Trophoblast cell (in vitro differentiated cells and primary cell): ENCODE measurements at regions not wholly inside any gene's neighbourhood (a gene's known extent, or its start where the extent isn't known, plus 50 kb on each side); places are given as distances from the start of the nearest gene placed in this dataset.

ENCODE experiments used
- DNase-seq, 2 donors: peaks; one replicate each; pipeline ENCODE4 v3.0.0-alpha.2; 2016
- H2AFZ ChIP-seq: 2 replicates; pipeline ENCODE4 v1.6.1; 2013; ENCODE audit warnings: low read length, moderate library complexity, mild to moderate bottlenecking; ENCODE audit not compliant: insufficient read depth, poor library complexity
- H2AK5ac ChIP-seq: 2 replicates; pipeline ENCODE4 v1.6.1; 2013; ENCODE audit warnings: mild to moderate bottlenecking, low read length
- H2BK120ac ChIP-seq: 2 replicates; pipeline ENCODE4 v1.6.1; 2013; ENCODE audit warnings: low read length, mild to moderate bottlenecking, moderate library complexity; ENCODE audit not compliant: insufficient read depth, poor library complexity
- H2BK12ac ChIP-seq: 2 replicates; pipeline ENCODE4 v1.6.1; 2013; ENCODE audit warnings: mild to moderate bottlenecking, low read length, moderate library complexity
- H2BK5ac ChIP-seq: 2 replicates; pipeline ENCODE4 v1.6.1; 2013; ENCODE audit warnings: low read length, low read depth, moderate library complexity, mild to moderate bottlenecking; ENCODE audit not compliant: poor library complexity
- H3K14ac ChIP-seq: 2 replicates; pipeline ENCODE4 v1.6.1; 2013; ENCODE audit warnings: mild to moderate bottlenecking, low read length
- H3K18ac ChIP-seq: 2 replicates; pipeline ENCODE4 v1.6.1; 2013; ENCODE audit warnings: mild to moderate bottlenecking, low read length
- H3K23ac ChIP-seq: 2 replicates; pipeline ENCODE4 v1.6.1; 2013; ENCODE audit warnings: low read length
- H3K27ac ChIP-seq: 2 replicates; pipeline ENCODE4 v1.5.1; 2013; ENCODE audit warnings: low read depth, mild to moderate bottlenecking, inconsistent platforms, low read length, moderate library complexity
- H3K27me3 ChIP-seq: 2 replicates; pipeline ENCODE4 v1.6.1; 2013; ENCODE audit warnings: inconsistent platforms, mild to moderate bottlenecking, low read length, moderate library complexity; ENCODE audit not compliant: insufficient read depth
- H3K36me3 ChIP-seq, 2 experiments: 1 replicate in 1 of 2; 2 replicates in 1 of 2; pipeline ENCODE4 v1.6.1; 2013; ENCODE audit warnings: low read length in 2 of 2, mild to moderate bottlenecking in 2 of 2, moderate library complexity in 1 of 2; ENCODE audit not compliant: insufficient read depth in 2 of 2, control insufficient read depth in 1 of 2
- H3K4ac ChIP-seq: 2 replicates; pipeline ENCODE4 v1.6.1; 2013; ENCODE audit warnings: low read depth, mild to moderate bottlenecking, low read length, moderate library complexity
- H3K4me1 ChIP-seq, 2 experiments: 1 replicate in 1 of 2; 2 replicates in 1 of 2; pipeline ENCODE4 v1.6.1; 2013; ENCODE audit warnings: low read length in 2 of 2, mild to moderate bottlenecking in 2 of 2, moderate library complexity in 1 of 2; ENCODE audit not compliant: insufficient read depth in 2 of 2, control insufficient read depth in 1 of 2
- H3K4me2 ChIP-seq: 2 replicates; pipeline ENCODE4 v1.6.1; 2013; ENCODE audit warnings: inconsistent platforms, mild to moderate bottlenecking, low read length, moderate library complexity
- H3K4me3 ChIP-seq: 2 replicates; pipeline ENCODE4 v1.5.1; 2013; ENCODE audit warnings: mild to moderate bottlenecking, low read depth, low read length, inconsistent platforms
- H3K79me1 ChIP-seq: one replicate; pipeline ENCODE4 v1.6.1; 2013; ENCODE audit warnings: low read length
- H3K79me2 ChIP-seq: 2 replicates; pipeline ENCODE4 v1.6.1; 2013; ENCODE audit warnings: low read length, mild to moderate bottlenecking; ENCODE audit not compliant: control insufficient read depth, insufficient read depth, poor library complexity
- H3K9ac ChIP-seq: 2 replicates; pipeline ENCODE4 v1.6.1; 2013; ENCODE audit warnings: mild to moderate bottlenecking, low read length
- H3K9me3 ChIP-seq: 2 replicates; pipeline ENCODE4 v1.6.1; 2013; ENCODE audit warnings: low read depth, mild to moderate bottlenecking, control low read depth, inconsistent platforms, low read length; ENCODE audit not compliant: insufficient read depth
- H4K12ac ChIP-seq: 2 replicates; pipeline ENCODE4 v1.6.1; 2013; ENCODE audit warnings: low read depth, mild to moderate bottlenecking, low read length, moderate library complexity
- H4K8ac ChIP-seq: 2 replicates; pipeline ENCODE4 v1.6.1; 2013; ENCODE audit warnings: low read depth, mild to moderate bottlenecking, low read length, moderate library complexity
- H4K91ac ChIP-seq: one replicate; pipeline ENCODE4 v1.6.1; 2013; ENCODE audit warnings: low read depth, mild to moderate bottlenecking, low read length, moderate library complexity
- WGBS: extraction: QIAGEN DNeasy Blood & Tissue Kit; methylation state at CpG from one replicate; pipeline ENCODE4 v1.1.7; 2013; ENCODE audit warnings: missing lambda C conversion rate; ENCODE audit not compliant: insufficient read length, insufficient coverage; ENCODE audit errors: extremely low coverage; 5-methylcytosine and 5-hydroxymethylcytosine counted together

- no peak for DNase-seq
- Histone ChIP-seq H3K79me2 (no peaks in the 10 kb centered on the region), H2BK12ac (no peak overlapping the region), H3K27ac (no peak overlapping the region), H2BK120ac (no peak overlapping the region), H3K4me2 (no peak overlapping the region), H3K18ac (no peak overlapping the region), H3K4me3 (no peak overlapping the region), H3K36me3 (no peaks in the 10 kb centered on the region), H2AFZ (no peak overlapping the region), H4K8ac (no peak overlapping the region), H3K9ac (no peak overlapping the region), H3K4me1 (no peaks in the 10 kb centered on the region), H4K91ac (no peak overlapping the region), H3K79me1 (no peaks in the 10 kb centered on the region), H3K14ac (no peak overlapping the region), H2AK5ac (no peak overlapping the region), H3K4ac (no peak overlapping the region), H3K23ac (no peak overlapping the region), H2BK5ac (no peak overlapping the region), H3K27me3 (no peaks in the 10 kb centered on the region), H4K12ac (no peak overlapping the region), H3K9me3 (no peaks in the 10 kb centered on the region)
- WGBS: no CpG with 5 or more reads among the region's 2 CpGs
Observed at GRCh38 chr6:165206798-165207197, 102.6 kb downstream of the C6orf118 start.

GRCh38 chr6:165205632-165206031, 103.8 kb downstream of the C6orf118 start:
- Histone ChIP-seq H3K4me3 (no peak overlapping the region), H3K27ac (no peak overlapping the region), H4K91ac (no peak overlapping the region), H2BK120ac (no peak overlapping the region), H3K14ac (no peak overlapping the region), H3K4me2 (no peak overlapping the region), H3K9ac (no peak overlapping the region), H2AK5ac (no peak overlapping the region), H3K79me2 (no peaks in the 10 kb centered on the region), H3K4me1 (no peaks in the 10 kb centered on the region), H3K9me3 (no peaks in the 10 kb centered on the region), H4K12ac (no peak overlapping the region), H3K18ac (no peak overlapping the region), H3K4ac (no peak overlapping the region), H2BK12ac (no peak overlapping the region), H2BK5ac (no peak overlapping the region), H3K27me3 (no peaks in the 10 kb centered on the region), H3K79me1 (no peaks in the 10 kb centered on the region), H3K36me3 (no peaks in the 10 kb centered on the region), H3K23ac (no peak overlapping the region), H2AFZ (no peak overlapping the region), H4K8ac (no peak overlapping the region)
- WGBS: no CpG with 5 or more reads among the region's 2 CpGs
- no peak for DNase-seq

GRCh38 chr6:165204807-165205545, 104.4 kb downstream of the C6orf118 start:
- H3K4me1 ChIP-seq: no peaks in the 10 kb centered on the region
- no peaks in the 10 kb centered on the region for H3K79me1 ChIP-seq
- H3K4ac ChIP-seq: no peak overlapping the region
- no peak overlapping the region for H2BK120ac ChIP-seq
- H2BK5ac ChIP-seq: no peak overlapping the region
- no peak overlapping the region for H3K27ac ChIP-seq
- no peak overlapping the region for H4K91ac ChIP-seq
- no peak overlapping the region for H2AK5ac ChIP-seq
- no peaks in the 10 kb centered on the region for H3K9me3 ChIP-seq
- H4K12ac ChIP-seq: no peak overlapping the region
- no peak overlapping the region for H2BK12ac ChIP-seq
- WGBS: no CpG with 5 or more reads among the region's 2 CpGs
- H3K4me3 ChIP-seq: no peak overlapping the region
- no peak overlapping the region for H4K8ac ChIP-seq
- no peak overlapping the region for H2AFZ ChIP-seq
- H3K23ac ChIP-seq: no peak overlapping the region
- H3K27me3 ChIP-seq: no peaks in the 10 kb centered on the region
- no peaks in the 10 kb centered on the region for H3K36me3 ChIP-seq
- no peak overlapping the region for H3K4me2 ChIP-seq
- H3K18ac ChIP-seq: no peak overlapping the region
- no peak overlapping the region for H3K14ac ChIP-seq
- no peaks in the 10 kb centered on the region for H3K79me2 ChIP-seq
- no peak overlapping the region for H3K9ac ChIP-seq
- no peak for DNase-seq

GRCh38 chr6:165200178-165200577, 109.2 kb downstream of the C6orf118 start:
- no CpG with 5 or more reads among the region's 1 CpG for WGBS
- Histone ChIP-seq H3K27ac (no peak overlapping the region), H3K4me2 (no peak overlapping the region), H3K18ac (no peak overlapping the region), H3K27me3 (no peaks in the 10 kb centered on the region), H3K9me3 (no peaks in the 10 kb centered on the region), H3K9ac (no peak overlapping the region), H4K91ac (no peak overlapping the region), H3K36me3 (no peaks in the 10 kb centered on the region), H3K79me2 (no peaks in the 10 kb centered on the region), H3K4me1 (no peaks in the 10 kb centered on the region), H2BK120ac (no peak overlapping the region), H2BK5ac (no peak overlapping the region), H3K23ac (no peak overlapping the region), H2BK12ac (no peak overlapping the region), H3K4ac (no peak overlapping the region), H3K79me1 (no peaks in the 10 kb centered on the region), H2AK5ac (no peak overlapping the region), H4K8ac (no peak overlapping the region), H2AFZ (no peak overlapping the region), H4K12ac (no peak overlapping the region), H3K14ac (no peak overlapping the region), H3K4me3 (no peak overlapping the region)
- no peak for DNase-seq
